ENCODE measurements at regions not wholly inside any gene's neighbourhood (a gene's known extent, or its start where the extent isn't known, plus 50 kb on each side); places are given as distances from the start of the nearest gene placed in this dataset.

DNA sequence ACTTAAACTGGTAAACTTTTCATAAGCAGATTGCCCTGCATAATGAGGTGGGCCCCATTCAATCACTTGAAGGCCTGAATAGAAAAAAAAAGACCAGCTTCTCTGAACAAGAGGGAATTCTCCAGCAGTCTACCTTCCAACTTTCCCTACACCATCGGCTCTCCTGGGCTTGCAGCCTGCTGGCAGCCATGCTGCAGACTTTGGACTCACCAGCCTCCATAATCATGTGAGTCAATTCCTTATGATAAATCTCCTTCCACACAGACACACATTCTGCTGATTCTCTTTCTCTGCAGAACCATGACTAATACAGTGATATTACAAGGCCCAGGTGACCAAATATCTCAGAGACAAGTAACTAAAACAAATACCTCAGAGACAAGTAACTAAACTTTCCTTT lies 113.8 kb upstream of the WDR17 start:
- DNase-seq, result no peak

DNA sequence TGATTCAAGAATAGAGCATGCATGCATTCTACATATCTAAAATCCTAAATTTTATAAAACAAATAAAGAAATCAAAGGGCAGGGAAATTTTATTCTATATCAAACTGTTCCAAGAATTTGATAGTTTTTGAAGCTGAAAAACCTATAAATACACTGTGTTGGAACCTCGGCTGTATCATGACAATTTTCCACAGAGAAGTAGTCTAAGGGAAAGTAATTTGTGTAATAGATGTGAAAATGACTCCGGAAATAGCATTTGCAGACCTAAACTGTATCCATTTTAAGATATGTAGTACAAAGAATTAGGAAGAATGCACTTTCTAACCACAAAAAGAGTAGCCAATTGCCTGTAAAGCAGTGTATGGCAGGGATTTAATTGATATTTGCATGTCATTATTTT lies 112.5 kb upstream of the WDR17 start:
- no peak for DNase-seq

DNA sequence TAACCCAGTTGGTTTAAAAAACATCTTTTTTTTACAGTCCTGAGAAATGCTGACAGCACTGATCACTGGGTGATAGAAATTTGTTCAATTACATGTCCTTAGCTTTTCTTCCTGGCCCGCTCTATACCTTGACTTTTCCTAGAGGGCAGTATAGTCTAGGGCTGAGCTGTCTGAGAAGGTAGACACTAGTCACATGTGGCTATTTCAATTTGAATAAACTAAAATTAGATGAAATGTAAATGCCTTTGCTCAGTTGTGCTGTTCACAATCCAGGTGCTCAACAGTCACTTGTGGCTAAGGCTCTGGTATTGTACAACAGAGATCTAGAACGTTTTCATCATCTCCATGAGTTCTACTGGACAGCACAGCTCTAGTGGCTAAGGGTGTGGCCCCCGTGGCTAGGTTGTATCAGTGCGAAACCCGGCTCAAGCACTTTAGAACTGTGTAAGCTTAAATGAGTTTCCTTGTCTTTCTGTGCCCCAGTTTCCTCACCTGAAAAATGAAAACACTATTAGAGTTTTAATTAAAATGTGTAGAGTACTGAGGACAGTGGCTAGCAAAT lies 111.6 kb upstream of the WDR17 start:
- DNase-seq, result no peak

DNA sequence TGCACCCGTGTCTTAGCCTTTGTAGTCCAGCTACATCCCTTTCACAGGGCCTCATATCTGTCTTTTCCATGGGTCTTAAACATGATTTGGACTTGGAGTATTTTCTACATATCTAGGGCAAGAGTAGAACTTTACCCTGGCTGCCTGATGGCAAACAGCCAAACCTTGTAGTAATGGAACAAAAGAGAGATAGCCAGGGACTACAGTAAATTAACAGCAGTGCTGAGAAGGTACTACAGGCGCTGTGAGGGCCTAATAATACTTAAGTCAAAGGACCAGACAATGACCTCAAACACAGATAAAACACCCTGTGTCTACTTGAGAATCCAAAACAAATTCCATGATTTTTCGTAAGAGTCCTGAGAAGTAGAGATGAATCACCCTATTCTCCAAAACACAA lies 111.0 kb upstream of the WDR17 start:
- no peak for DNase-seq

DNA sequence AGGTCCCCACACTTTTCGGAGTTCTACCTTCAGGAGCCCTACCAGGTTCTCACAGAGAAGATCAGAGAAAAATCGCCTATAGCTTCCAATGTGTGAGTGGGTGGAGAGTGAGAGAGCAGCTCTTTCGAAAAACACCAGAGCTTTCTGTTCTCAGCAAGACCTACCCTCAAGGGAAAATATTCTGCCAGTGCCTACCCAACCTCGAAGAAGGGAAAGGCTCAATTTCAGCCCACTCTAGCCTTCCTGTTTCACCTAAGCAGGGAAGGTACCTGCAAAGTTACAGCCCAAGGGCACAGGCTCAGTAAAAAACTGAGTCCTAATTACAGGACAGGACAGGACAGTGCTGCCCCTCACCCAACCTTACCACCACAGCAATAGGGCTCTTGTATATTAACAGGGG lies 104.0 kb upstream of the WDR17 start:
- DNase-seq, result no peak

DNA sequence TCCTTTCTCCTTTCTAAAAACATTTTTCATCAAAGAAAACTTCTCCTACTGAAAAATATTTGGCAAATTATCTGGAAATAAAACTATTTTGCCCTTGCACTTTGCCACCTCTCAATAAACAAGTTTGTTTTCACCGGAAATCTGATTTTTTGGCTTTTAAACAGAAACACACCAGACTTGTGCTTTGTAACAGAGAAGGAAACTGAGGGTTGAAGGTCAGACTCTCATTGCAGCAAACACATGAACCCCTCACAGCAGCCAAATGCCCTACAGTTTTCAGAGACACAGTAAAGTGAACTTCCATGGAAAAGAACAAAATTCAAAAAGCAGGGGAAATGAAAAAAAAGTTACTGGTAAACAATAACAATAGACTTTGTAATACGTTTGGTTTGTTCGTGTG lies 95.6 kb upstream of the WDR17 start:
- no peak for DNase-seq

DNA sequence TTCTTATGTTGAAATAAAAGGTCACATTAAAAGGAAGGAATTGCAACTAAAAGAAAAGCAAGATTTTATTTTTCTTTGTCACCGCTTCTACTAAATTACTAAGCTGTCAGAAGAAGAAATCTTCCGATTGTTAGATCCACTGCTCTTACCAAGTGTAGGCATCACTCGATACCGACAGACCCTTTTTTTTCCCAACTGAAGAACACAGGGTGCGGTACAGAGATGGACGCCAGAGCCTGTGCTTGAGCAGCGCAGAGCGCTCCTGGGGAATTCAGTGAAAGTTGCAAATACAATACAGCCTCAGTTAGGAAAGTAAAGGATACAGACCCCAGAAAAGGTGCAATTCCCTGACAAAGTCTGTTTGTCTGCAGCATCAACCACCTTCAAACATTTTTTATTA lies 94.9 kb upstream of the WDR17 start:
- DNase-seq, result no peak

DNA sequence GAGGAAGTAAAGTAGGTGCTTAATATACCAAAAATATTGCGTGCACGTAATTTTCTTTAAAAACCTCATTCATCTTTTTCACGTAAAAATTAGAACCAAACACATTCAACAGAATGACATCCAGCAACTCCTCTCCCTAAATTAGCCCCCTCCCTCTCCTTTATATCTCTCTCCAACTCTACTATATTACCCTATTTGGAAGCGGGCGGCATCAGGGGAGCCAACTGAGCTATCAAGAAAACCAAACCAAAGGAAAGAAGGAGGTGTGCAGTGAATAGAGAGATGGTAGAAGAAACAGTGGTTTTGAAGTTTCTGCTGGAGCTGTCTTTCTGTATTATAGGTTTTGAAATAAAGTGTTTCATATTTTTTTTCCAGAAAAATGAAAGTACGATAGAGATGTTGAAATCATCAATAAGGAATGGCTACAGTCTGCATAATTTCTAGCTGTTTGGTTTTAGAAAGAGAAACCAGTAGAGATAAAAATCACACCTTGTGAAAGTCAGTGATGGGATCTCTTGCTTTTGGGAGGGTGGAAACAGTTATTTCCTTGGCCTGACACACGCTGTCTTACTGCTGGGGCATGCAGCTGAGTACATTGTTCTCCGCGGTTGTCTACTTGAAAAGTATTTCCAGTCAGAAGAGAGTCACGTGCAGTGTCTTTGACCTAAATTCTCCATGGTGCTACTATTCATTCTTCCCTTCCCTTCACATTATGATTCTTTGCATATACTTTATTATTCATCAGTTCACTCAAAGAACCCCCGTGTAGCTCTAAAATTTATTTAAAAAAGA lies 94.1 kb upstream of the WDR17 start:
- DNase-seq, result no peak

DNA sequence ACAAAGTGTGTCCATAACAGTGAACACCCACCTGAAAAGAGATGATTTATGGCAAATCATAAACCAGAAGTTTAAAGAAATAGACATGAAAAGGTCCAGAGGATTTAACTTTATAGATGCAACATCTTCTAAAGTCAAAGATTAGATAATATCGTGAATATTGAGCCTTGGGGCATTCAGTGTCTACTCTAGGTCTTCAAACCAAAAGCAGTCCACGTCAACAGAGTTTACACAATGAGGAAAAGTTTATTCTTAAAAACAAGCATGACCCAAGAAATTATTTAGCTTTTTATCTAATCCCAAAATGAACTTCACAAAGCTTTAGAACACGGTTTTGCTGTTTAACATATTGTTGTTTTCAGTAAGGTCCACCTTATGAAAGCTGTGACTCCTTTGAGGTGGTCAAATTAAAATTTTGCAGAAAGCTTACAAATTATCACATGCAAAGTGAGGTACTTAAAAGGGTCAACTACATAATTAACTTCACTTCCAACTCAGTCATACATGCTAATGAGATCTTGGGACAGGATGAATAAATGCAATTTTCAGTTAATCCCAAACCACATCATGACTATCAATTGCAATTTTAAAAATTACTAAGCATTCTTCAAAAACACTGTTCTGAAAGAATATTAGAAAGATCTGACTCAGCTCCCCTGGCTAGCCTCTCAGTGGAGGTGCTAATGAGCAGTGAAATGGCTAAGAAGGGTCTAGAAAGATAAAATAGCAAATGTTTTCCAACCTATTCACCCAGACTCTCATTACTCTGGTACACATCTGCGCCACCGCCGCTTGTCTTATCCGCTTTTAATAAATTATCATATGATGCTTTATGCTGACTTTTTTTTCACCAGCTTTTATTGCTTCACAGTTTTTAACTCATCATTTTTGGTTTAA lies 92.4 kb upstream of the WDR17 start:
- no peak for DNase-seq

DNA sequence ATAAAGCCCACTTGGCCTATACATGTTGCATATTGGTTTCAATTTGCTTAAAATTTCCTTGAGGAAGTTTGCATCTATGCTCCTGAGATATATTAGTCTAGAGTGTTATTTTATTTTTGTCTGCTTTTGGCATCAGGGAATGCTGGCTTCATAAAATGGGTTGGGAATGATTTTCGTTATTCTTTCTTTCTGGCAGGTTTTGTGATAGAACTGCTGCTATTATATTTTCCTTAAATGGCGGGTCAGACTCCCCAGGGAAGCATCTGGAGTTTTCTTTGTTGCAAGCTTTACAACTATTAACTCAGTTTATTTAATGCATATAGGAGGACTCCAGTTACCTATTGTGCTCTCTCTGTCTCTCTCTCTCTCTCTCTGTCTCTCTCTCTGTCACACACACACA lies 82.0 kb upstream of the WDR17 start:
- DNase-seq, result no peak

DNA sequence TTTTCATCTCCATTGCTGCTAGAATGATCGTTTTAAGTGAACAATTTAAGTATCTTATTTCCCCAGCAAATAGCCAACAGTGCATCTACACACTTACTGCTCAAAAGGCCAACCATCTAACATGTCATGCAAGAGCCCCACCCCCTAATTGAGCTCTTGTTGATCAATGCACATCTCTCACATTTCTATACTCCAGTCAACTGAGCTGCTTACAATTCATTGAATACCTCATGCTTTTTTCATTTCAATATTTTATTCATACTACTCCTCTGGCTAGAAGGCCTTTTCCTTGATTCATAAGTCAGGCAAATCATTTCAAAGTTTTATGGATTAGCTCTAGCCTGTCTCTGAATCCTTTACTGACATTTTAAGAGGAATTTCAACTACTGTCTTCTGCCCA lies 79.0 kb upstream of the WDR17 start:
- DNase-seq, result no peak

DNA sequence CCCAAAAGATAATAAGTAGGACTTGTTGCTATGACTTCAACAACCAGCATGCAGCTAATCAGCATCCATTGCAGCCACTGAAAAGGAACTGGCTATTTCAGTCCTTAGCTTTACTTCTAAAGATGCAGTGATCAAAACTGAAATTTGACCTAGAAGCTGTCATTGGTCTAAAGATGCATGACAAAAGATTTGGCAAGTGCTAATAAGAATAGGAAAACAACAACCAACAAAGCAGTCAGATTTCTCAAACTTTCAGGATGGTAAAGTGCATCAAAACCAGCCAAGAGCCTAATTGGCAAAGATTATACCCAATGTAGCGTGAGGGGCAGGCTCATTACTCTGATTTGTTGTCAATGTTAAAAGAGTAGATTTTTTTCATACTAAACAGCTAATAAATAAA lies 77.1 kb upstream of the WDR17 start:
- DNase-seq, result no peak

DNA sequence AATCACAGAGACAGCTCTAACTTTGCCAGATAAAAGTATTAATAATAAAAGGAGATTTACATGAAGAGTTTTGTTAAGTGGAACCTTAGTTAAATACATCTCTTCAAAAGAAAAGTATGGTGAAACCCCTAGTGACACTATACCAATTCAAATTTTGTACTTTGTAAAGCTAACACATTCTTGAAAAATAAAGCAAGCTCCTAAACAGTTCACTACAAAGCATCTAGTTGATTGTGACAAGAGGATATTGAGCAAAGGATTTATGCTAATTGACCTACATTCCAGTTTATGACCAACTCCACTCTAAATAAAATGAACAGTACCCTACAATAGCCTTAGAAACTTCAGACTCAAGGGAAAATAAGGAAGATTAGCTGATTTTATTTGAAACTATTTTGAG lies 69.4 kb upstream of the WDR17 start:
- no peak for DNase-seq

DNA sequence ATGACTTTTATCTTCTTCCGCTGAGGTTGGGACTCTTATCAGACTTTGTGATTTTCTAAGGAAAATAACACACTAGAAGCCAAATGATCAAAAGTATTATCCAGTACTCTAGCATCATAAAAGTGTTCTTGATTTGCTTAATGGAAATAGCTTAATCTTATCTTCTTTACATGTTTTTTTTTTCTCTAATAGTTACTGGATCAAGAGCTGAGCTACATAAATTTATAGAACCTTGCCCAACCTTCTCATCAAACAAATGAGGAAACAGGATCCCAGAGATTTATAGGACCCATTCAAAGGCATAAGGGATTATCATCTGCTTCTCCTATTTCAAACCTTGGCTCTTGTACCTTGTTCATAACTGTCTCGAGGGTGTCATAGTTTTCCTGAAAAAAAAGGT lies 68.3 kb upstream of the WDR17 start:
- no peak for DNase-seq

DNA sequence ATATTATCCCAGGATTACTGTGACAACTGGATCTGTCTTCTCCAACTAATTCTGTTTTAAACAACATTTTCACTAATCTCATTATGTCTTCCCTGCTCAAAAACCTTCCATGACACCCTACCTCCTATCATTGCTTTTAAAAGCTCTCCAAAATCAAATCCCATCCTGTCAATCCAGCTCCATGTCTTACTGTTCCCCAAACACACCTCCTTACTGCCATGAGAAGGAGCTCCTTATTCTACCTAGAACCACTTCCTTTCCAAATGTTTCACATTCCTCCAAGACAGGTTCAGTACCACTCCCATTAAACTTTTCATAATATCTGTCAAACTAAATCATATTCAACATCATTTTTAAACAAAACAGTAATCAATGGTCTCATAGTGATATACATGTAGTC lies 66.9 kb upstream of the WDR17 start:
- no peak for DNase-seq

DNA sequence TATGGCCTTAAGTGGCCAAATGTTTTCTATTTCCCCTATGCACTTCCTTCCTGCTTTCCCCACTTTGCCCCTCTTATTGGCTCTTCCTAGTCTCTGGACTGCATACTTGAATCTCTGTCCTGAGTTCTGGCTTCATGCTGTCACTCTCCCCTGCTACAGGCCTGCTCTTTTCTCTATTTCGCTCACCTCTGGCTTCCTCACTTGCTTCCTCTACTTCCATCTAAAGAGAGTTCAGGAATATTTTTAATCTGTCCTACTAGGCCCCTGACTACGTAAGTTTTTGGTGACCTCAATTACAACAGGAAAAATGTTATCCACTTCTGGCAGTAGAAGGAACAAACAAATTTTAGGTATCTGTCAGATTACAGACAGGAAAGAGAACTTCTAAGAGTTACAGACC lies 65.7 kb upstream of the WDR17 start:
- DNase-seq, result no peak

DNA sequence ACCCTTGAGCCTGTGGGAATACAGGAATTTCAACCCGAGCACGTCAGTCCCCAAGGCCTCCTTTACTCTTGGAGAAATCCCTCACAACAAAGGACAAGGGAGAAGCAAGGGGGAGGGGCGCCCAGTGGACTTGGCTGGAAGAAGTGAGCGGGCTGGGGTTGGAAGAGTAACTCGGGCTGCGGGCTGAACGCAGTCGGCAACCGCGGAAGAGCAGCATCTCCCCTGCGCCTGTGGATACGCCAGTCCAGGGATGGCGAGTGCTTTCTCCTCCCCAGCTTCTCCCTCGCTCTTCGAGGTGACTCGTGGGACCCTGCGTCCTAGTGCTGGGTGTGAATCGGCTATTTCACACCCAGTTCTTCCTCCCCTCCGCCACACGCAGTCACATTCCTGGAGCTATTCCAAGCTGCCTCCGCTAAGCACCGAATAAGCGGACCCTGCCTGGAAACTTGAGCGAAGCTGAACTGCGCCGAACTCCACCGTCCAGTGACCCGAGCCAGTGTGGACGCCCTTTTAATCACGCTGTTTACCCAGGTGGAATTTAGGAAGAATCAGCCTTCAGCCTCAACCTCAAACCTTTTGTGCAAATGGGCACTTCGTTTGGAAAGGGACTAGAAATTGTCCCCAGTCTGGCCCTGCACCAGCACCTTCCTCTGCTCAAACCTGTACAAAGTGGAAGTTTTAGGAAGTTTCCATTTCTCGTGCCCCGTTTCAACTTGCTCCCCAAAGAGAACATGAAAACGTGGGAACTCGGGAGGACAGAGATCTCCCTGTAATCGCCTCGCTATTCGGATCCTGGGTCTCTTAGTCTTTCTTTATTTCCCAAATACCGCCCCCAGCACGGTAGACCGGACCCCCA lies 64.3 kb upstream of the WDR17 start:
- no peak for DNase-seq

DNA sequence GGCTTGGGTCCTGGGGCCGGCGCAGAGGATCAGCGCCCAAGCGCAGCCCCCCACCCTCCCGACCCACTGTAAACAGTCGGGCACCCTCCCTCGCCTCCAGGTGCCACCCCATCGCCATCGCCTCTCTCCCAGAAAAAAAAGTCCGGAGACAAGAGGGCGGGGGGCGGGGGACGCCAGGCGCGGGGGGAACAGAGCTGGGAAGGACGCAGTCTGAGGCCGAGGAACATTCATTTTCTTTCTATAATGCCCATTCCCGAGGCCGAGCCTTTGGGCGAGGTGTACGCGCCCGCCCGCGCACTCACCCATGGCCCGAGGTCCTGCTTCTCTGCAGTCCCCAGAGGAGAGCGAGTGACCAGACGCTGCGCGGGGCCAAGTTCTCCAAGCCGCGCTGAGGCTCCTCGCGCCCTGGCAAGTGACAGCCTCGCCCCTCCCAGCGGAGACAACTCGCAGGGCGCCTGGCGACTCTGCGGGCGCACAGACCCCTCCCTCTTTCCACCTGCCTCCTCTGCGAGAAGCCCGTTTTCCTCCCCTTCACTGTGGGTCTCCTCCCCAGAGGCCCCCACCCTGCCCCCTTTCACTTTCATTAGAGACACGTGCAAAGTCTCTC lies 63.5 kb upstream of the WDR17 start:
- no peak for DNase-seq

DNA sequence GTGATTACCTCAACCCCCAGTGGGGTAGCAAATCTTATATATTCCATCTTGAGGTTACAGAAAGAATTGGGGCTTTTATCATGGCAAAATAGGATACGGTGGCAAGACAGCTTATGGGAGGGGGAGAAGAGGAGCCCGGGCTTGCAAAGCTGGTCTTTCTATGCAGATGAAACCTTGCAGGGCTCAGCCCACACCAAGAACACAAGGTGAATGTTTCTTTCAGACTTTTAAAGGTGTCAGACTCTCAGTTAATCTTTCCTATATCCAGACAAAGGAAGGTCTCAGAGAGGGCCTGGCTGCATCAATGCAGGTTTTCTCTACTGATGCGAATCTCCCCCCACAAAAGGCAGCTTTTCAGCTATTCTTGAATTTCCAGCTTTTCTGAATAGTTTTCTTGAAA lies 59.9 kb upstream of the WDR17 start:
- DNase-seq, result no peak

DNA sequence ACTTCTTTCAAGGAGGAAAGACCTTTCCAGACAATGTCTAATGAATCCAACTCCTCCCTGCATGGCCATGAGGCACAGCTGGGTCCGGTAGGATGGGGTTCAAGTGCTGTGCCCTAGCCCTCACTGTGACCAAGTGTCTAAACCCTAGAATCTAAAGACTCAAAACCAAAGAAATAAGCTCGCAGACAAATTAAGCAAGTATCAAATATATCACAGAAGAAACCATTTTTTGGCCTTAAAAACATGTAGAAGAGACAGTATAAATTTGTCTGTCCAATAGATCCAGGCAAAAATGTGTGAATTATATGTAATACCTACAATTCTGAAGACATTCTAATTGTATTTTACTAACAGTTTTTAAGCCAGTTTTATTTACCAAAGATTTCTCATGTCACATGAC lies 56.4 kb upstream of the WDR17 start:
- no peak for DNase-seq

DNA sequence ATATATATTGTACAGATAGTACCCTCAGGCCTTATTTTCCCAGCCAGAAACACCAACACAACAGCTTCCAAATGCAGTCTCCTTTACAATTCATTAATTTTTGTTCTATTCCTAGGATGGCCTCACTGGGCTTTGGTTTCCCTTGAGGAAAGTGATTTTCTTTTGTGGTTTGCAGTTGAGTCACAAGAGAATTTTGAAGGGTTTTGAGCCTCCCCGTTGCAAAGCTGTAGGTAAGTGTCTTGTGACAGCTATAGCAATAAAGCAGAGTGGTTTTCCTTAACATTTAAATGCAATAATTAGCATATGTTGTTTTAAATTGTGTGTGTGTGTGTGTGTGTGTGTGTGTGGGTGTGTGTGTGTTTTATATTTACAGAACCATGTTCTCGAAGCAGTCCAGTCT lies 54.1 kb upstream of the WDR17 start:
- no peak for DNase-seq

DNA sequence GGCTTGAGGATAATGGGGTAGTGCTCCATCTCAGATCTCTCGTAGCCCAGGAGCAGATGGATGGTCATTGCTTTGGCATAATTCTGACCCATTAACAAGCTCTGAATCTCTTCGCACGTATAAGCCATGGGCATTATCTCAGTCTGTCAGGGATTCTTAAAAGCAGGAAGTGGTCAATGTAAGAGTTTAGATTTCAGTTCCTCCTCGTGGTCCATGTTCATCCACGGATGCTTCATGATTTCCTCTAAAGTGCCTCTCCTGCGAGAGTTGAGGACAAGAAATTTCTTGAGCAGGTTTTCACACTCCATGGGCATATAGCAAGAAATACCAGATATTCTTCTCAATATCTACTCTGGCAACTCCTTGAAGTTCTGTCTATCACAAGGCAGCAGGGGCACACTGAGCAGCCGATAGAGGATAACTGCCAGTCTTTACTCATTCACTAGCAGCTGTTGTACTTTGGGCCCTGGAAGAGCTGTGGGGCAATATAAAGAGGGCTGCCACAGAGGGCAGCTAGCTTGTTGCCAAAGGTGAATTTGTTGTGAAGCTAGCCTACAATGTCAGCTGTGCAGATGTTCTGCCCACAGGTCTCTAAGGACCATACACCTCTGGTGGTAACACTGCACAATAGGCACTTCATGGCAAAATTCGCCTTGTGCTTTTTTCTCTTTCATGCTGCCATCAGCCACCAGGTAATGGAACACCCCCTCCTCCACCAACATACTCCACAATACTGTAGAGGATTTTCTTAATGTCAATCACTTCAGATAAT lies 52.0 kb upstream of the WDR17 start:
- no peak for DNase-seq

Data from NCI-H2171 treated with DMSO at 0.1 percent for 48 hours (cell line).